H9 (cell line): ENCODE measurements at regions not wholly inside any gene's neighbourhood (a gene's known extent, or its start where the extent isn't known, plus 50 kb on each side); places are given as distances from the start of the nearest gene placed in this dataset.

Experiments used
- DNase-seq: peaks from one replicate; pipeline ENCODE4 v3.0.0-alpha.2; 2017
- H2AFZ ChIP-seq: one replicate; pipeline ENCODE4 v1.6.1; 2013; ENCODE audit warnings: mild to moderate bottlenecking, low read length, control low read depth, moderate library complexity
- H2AK5ac ChIP-seq: 2 replicates; pipeline ENCODE4 v1.6.1; 2013; ENCODE audit warnings: low read length, control low read depth, mixed read lengths; ENCODE audit not compliant: insufficient read length
- H2BK120ac ChIP-seq: one replicate; pipeline ENCODE4 v1.6.1; 2013; ENCODE audit warnings: low read depth, mild to moderate bottlenecking, low read length, control low read depth, inconsistent platforms; ENCODE audit not compliant: poor library complexity, severe bottlenecking
- H2BK12ac ChIP-seq: 2 replicates; pipeline ENCODE4 v1.6.1; 2013; ENCODE audit warnings: low read length, control low read depth, mixed read lengths, low read depth; ENCODE audit not compliant: insufficient read length
- H2BK15ac ChIP-seq: 2 replicates; pipeline ENCODE4 v1.6.1; 2013; ENCODE audit warnings: low read depth, low read length, control low read depth
- H2BK20ac ChIP-seq: one replicate; pipeline ENCODE4 v1.6.1; 2013; ENCODE audit warnings: low read depth, mild to moderate bottlenecking, low read length, control low read depth, inconsistent platforms; ENCODE audit not compliant: poor library complexity, severe bottlenecking
- H2BK5ac ChIP-seq: 2 replicates; pipeline ENCODE4 v1.6.1; 2013; ENCODE audit warnings: low read length, control low read depth, mixed read lengths; ENCODE audit not compliant: insufficient read length
- H3K14ac ChIP-seq: 2 replicates; pipeline ENCODE4 v1.6.1; 2013; ENCODE audit warnings: low read length, control low read depth; ENCODE audit not compliant: insufficient read depth
- H3K18ac ChIP-seq: 2 replicates; pipeline ENCODE4 v1.6.1; 2013; ENCODE audit warnings: low read depth, mild to moderate bottlenecking, mixed read lengths, low read length, control low read depth; ENCODE audit not compliant: insufficient read length
- H3K23ac ChIP-seq: 2 replicates; pipeline ENCODE4 v1.6.1; 2013; ENCODE audit warnings: low read length, control low read depth, mixed read lengths, low read depth; ENCODE audit not compliant: insufficient read length
- H3K23me2 ChIP-seq: 2 replicates; pipeline ENCODE4 v1.6.1; 2013; ENCODE audit warnings: low read depth, mild to moderate bottlenecking, mixed read lengths, low read length, control low read depth; ENCODE audit not compliant: insufficient read length, poor library complexity, severe bottlenecking
- H3K27ac ChIP-seq: 2 replicates; pipeline ENCODE4 v1.5.1; 2013; ENCODE audit warnings: low read length, control low read depth, mixed read lengths, low read depth; ENCODE audit not compliant: insufficient read length
- H3K27me3 ChIP-seq: 2 replicates; pipeline ENCODE4 v1.6.1; 2013; ENCODE audit warnings: low read length, control low read depth, inconsistent platforms; ENCODE audit not compliant: insufficient read depth
- H3K4ac ChIP-seq: 2 replicates; pipeline ENCODE4 v1.6.1; 2013; ENCODE audit warnings: low read depth, mild to moderate bottlenecking, control low read depth, inconsistent platforms, low read length, moderate library complexity
- H3K4me1 ChIP-seq: 2 replicates; pipeline ENCODE4 v1.6.1; 2013; ENCODE audit warnings: low read length, control low read depth, inconsistent platforms; ENCODE audit not compliant: insufficient read depth
- H3K4me2 ChIP-seq: 2 replicates; pipeline ENCODE4 v1.6.1; 2013; ENCODE audit warnings: low read length, control low read depth, mixed read lengths; ENCODE audit not compliant: insufficient read length, insufficient read depth
- H3K56ac ChIP-seq: 2 replicates; pipeline ENCODE4 v1.6.1; 2013; ENCODE audit warnings: low read depth, mild to moderate bottlenecking, mixed read lengths, low read length, control low read depth; ENCODE audit not compliant: insufficient read length
- H3K79me1 ChIP-seq: 2 replicates; pipeline ENCODE4 v1.6.1; 2013; ENCODE audit warnings: low read depth, mild to moderate bottlenecking, moderate library complexity, low read length, control low read depth, inconsistent platforms; ENCODE audit not compliant: insufficient read depth, poor library complexity, severe bottlenecking
- H3K79me2 ChIP-seq: 2 replicates; pipeline ENCODE4 v1.6.1; 2013; ENCODE audit warnings: low read length, control low read depth, inconsistent platforms; ENCODE audit not compliant: insufficient read depth
- H3K9ac ChIP-seq: 2 replicates; pipeline ENCODE4 v1.6.1; 2013; ENCODE audit warnings: low read length, control low read depth, mixed read lengths; ENCODE audit not compliant: insufficient read length; ENCODE audit errors: extremely low read depth
- H3K9me3 ChIP-seq: one replicate; pipeline ENCODE4 v1.6.1; 2013; ENCODE audit warnings: low read depth, low read length, inconsistent platforms; ENCODE audit not compliant: control insufficient read depth
- H3T11ph ChIP-seq: one replicate; pipeline ENCODE4 v1.6.1; 2013; ENCODE audit warnings: mild to moderate bottlenecking, low read length, control low read depth, inconsistent platforms
- H4K20me1 ChIP-seq: one replicate; pipeline ENCODE4 v1.6.1; 2013; ENCODE audit not compliant: control insufficient read depth, insufficient read length, insufficient read depth
- H4K5ac ChIP-seq: 2 replicates; pipeline ENCODE4 v1.6.1; 2013; ENCODE audit warnings: low read depth, mild to moderate bottlenecking, mixed read lengths, low read length, control low read depth; ENCODE audit not compliant: insufficient read length
- H4K8ac ChIP-seq: replicated peaks from 2 replicates; pipeline ENCODE4 v1.6.1; 2013; ENCODE audit warnings: low read length, control low read depth, mixed read lengths, low read depth; ENCODE audit not compliant: insufficient read length
- H4K91ac ChIP-seq: 2 replicates; pipeline ENCODE4 v1.6.1; 2013; ENCODE audit warnings: low read depth, mild to moderate bottlenecking, moderate library complexity, mixed read lengths, low read length, control low read depth; ENCODE audit not compliant: insufficient read length
- H3K27ac Mint-ChIP-seq, 3 experiments: 2 replicates in 2 of 3; 3 replicates in 1 of 3; pipeline ENCODE4 v1.8.0; 2020 to 2021; ENCODE audit warnings: mixed read lengths in 3 of 3, mild to moderate bottlenecking in 1 of 3, moderate library complexity in 1 of 3
- H3K27me3 Mint-ChIP-seq: 2 replicates; pipeline ENCODE4 v1.8.0; 2021; ENCODE audit warnings: low read depth, mild to moderate bottlenecking, moderate library complexity, mixed read lengths
- H3K36me3 Mint-ChIP-seq, 3 experiments: 2 replicates in 2 of 3; 3 replicates in 1 of 3; pipeline ENCODE4 v1.8.0; 2020 to 2021; ENCODE audit warnings: low read depth in 3 of 3, mixed read lengths in 3 of 3; ENCODE audit not compliant: insufficient read depth in 1 of 3
- H3K4me1 Mint-ChIP-seq, 2 experiments: 2 replicates each; pipeline ENCODE4 v1.8.0; 2020; ENCODE audit warnings: mixed read lengths in 2 of 2
- H3K4me3 Mint-ChIP-seq, 2 experiments: 2 replicates in 1 of 2; 3 replicates in 1 of 2; pipeline ENCODE4 v1.8.0; 2020 to 2021; ENCODE audit warnings: mild to moderate bottlenecking in 2 of 2, mixed read lengths in 2 of 2, moderate library complexity in 1 of 2
- H3K9me3 Mint-ChIP-seq, 2 experiments: 2 replicates in 1 of 2; 3 replicates in 1 of 2; pipeline ENCODE4 v1.8.0; 2020; ENCODE audit warnings: mild to moderate bottlenecking in 2 of 2, mixed read lengths in 2 of 2, moderate library complexity in 1 of 2
- WGBS: extraction: QIAGEN DNeasy Blood & Tissue Kit; methylation state at CpG from one replicate; pipeline ENCODE4 v1.1.7; 2013; ENCODE audit warnings: missing lambda C conversion rate, low lambda C conversion rate, mixed read lengths; ENCODE audit not compliant: insufficient read length; ENCODE audit errors: extremely low coverage; 5-methylcytosine and 5-hydroxymethylcytosine counted together
- TF ChIP-seq, protein P1 (sequence below): fragments of 200-600 bp; sonication (generic); conservative IDR thresholded peaks from 3 replicates; pipeline ENCODE4 v1.8.0; 2021; ENCODE audit warnings: antibody characterized with exemption, mild to moderate bottlenecking

GRCh38 chr18:44626807-44627206, 53.9 kb upstream of the SETBP1 start:
- WGBS, result no CpG with 5 or more reads among the region's 2 CpGs
- no peaks in the 10 kb centered on the region for H3K9me3 ChIP-seq
- no peak overlapping the region for H2AFZ ChIP-seq
- H3T11ph ChIP-seq, result no peak overlapping the region
- TF ChIP-seq, protein P1, sequence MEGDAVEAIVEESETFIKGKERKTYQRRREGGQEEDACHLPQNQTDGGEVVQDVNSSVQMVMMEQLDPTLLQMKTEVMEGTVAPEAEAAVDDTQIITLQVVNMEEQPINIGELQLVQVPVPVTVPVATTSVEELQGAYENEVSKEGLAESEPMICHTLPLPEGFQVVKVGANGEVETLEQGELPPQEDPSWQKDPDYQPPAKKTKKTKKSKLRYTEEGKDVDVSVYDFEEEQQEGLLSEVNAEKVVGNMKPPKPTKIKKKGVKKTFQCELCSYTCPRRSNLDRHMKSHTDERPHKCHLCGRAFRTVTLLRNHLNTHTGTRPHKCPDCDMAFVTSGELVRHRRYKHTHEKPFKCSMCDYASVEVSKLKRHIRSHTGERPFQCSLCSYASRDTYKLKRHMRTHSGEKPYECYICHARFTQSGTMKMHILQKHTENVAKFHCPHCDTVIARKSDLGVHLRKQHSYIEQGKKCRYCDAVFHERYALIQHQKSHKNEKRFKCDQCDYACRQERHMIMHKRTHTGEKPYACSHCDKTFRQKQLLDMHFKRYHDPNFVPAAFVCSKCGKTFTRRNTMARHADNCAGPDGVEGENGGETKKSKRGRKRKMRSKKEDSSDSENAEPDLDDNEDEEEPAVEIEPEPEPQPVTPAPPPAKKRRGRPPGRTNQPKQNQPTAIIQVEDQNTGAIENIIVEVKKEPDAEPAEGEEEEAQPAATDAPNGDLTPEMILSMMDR, result no peak
- H2BK120ac ChIP-seq, result no peak overlapping the region
- no peak overlapping the region for H3K9ac ChIP-seq
- H3K4me3 Mint-ChIP-seq, result no peak overlapping the region
- no peaks in the 10 kb centered on the region for H3K27me3 ChIP-seq
- no peak overlapping the region for H4K5ac ChIP-seq
- DNase-seq, result no peak
- no peak overlapping the region for H3K56ac ChIP-seq
- H2BK12ac ChIP-seq, result no peak overlapping the region
- H3K14ac ChIP-seq, result no peak overlapping the region
- no peak overlapping the region for H4K8ac ChIP-seq
- peaks cover 20 to 21% of the 10 kb centered on the region in 2 experiments for H3K4me1 Mint-ChIP-seq
- no peaks in the 10 kb centered on the region for H3K79me1 ChIP-seq
- no peak overlapping the region for H3K27ac ChIP-seq
- H3K4me1 ChIP-seq, result peaks cover 2% of the 10 kb centered on the region; the same call in 1 of the 2 replicates
- H3K27me3 Mint-ChIP-seq, result no peaks in the 10 kb centered on the region
- no peaks in the 10 kb centered on the region for H4K20me1 ChIP-seq
- peak overlapping the region in 1 of 3 experiments; percentile 59; a peak in 1 of 7 replicates for H3K27ac Mint-ChIP-seq
- no peak overlapping the region for H3K18ac ChIP-seq
- no peak overlapping the region for H3K4me2 ChIP-seq
- H3K79me2 ChIP-seq, result no peaks in the 10 kb centered on the region
- H4K91ac ChIP-seq, result no peak overlapping the region
- H2BK5ac ChIP-seq, result no peak overlapping the region
- no peaks in the 10 kb centered on the region for H3K9me3 Mint-ChIP-seq
- H2BK15ac ChIP-seq, result no peak overlapping the region
- H2BK20ac ChIP-seq, result no peak overlapping the region
- no peaks in the 10 kb centered on the region for H3K23me2 ChIP-seq
- no peak overlapping the region for H3K4ac ChIP-seq
- no peaks in the 10 kb centered on the region for H3K36me3 Mint-ChIP-seq
- no peak overlapping the region for H3K23ac ChIP-seq
- H2AK5ac ChIP-seq, result no peak overlapping the region
